ENCODE measurements at regions not wholly inside any gene's neighbourhood (a gene's known extent, or its start where the extent isn't known, plus 50 kb on each side); places are given as distances from the start of the nearest gene placed in this dataset.

- TF ChIP-seq CTCF (IDR thresholded peaks at IDR 0.05 in 2 of 3, conservative IDR thresholded peaks at IDR 0.05 in 1 of 3; ENCODE audit: control insufficient read depth in 2 of 3, extremely low read depth in 1 of 3, insufficient read depth in 1 of 3, low read depth in 3 of 3, low read length in 3 of 3) (no peak), NKRF (conservative IDR thresholded peaks at IDR 0.05) (no peak), MTA2 (IDR thresholded peaks at IDR 0.05; ENCODE audit: low read depth) (no peak), ATF7 (IDR thresholded peaks at IDR 0.05; ENCODE audit: low read depth) (no peak), POLR2A (IDR thresholded peaks at IDR 0.05; ENCODE audit: low read depth, low read length) (no peak), CBFB (IDR thresholded peaks at IDR 0.05; ENCODE audit: low read depth) (no peak), MXI1 (IDR thresholded peaks at IDR 0.05; ENCODE audit: low read depth, low read length) (no peak), BHLHE40 (IDR thresholded peaks at IDR 0.05; ENCODE audit: borderline replicate concordance in 1 of 2, low read depth in 2 of 2, low read length in 1 of 2) (no peak), NR2C2 (IDR thresholded peaks at IDR 0.05; ENCODE audit: borderline replicate concordance, control insufficient read depth, insufficient read length, low read depth) (no peak), MEF2A (IDR thresholded peaks at IDR 0.05; ENCODE audit: insufficient read depth, low read depth, low read length) (no peak), STAT1 (conservative IDR thresholded peaks at IDR 0.05) (no peak)
- TF ChIP-seq, protein P1, sequence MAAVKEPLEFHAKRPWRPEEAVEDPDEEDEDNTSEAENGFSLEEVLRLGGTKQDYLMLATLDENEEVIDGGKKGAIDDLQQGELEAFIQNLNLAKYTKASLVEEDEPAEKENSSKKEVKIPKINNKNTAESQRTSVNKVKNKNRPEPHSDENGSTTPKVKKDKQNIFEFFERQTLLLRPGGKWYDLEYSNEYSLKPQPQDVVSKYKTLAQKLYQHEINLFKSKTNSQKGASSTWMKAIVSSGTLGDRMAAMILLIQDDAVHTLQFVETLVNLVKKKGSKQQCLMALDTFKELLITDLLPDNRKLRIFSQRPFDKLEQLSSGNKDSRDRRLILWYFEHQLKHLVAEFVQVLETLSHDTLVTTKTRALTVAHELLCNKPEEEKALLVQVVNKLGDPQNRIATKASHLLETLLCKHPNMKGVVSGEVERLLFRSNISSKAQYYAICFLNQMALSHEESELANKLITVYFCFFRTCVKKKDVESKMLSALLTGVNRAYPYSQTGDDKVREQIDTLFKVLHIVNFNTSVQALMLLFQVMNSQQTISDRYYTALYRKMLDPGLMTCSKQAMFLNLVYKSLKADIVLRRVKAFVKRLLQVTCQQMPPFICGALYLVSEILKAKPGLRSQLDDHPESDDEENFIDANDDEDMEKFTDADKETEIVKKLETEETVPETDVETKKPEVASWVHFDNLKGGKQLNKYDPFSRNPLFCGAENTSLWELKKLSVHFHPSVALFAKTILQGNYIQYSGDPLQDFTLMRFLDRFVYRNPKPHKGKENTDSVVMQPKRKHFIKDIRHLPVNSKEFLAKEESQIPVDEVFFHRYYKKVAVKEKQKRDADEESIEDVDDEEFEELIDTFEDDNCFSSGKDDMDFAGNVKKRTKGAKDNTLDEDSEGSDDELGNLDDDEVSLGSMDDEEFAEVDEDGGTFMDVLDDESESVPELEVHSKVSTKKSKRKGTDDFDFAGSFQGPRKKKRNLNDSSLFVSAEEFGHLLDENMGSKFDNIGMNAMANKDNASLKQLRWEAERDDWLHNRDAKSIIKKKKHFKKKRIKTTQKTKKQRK (IDR thresholded peaks at IDR 0.05; ENCODE audit: low read depth, low read length) = no peak
Observed at GRCh38 chr3:150285601-150286000, 122.5 kb upstream of the TSC22D2 start.
